ENCODE measurements at regions not wholly inside any gene's neighbourhood (a gene's known extent, or its start where the extent isn't known, plus 50 kb on each side); places are given as distances from the start of the nearest gene placed in this dataset.
"Not testable (repeated sequence)": the region's sequence is repeated elsewhere in the genome, so short reads cannot be mapped to it uniquely, and the experiment has no call there.

- TF ChIP-seq, protein P1, sequence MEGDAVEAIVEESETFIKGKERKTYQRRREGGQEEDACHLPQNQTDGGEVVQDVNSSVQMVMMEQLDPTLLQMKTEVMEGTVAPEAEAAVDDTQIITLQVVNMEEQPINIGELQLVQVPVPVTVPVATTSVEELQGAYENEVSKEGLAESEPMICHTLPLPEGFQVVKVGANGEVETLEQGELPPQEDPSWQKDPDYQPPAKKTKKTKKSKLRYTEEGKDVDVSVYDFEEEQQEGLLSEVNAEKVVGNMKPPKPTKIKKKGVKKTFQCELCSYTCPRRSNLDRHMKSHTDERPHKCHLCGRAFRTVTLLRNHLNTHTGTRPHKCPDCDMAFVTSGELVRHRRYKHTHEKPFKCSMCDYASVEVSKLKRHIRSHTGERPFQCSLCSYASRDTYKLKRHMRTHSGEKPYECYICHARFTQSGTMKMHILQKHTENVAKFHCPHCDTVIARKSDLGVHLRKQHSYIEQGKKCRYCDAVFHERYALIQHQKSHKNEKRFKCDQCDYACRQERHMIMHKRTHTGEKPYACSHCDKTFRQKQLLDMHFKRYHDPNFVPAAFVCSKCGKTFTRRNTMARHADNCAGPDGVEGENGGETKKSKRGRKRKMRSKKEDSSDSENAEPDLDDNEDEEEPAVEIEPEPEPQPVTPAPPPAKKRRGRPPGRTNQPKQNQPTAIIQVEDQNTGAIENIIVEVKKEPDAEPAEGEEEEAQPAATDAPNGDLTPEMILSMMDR (IDR thresholded peaks at IDR 0.05; ENCODE audit: low read depth, low read length) = not testable (repeated sequence)
- TF ChIP-seq POLR2A (IDR thresholded peaks at IDR 0.05; ENCODE audit: extremely low read depth, insufficient read length) = not testable (repeated sequence)
These were observed 445.1 kb downstream of the PTPRU start for GRCh38 chr1:29681416-29681815.

All from NB4 (cell line).